Mucosa of rectum (tissue), 2 donors: ENCODE measurements at regions not wholly inside any gene's neighbourhood (a gene's known extent, or its start where the extent isn't known, plus 50 kb on each side); places are given as distances from the start of the nearest gene placed in this dataset.

Experiments
- H3K27ac ChIP-seq, 2 donors: one replicate each; pipeline ENCODE4 v1.7.0; 2013; ENCODE audit warnings: inconsistent platforms in 2 of 2, low read depth in 2 of 2, low read length in 2 of 2
- H3K27me3 ChIP-seq, 2 donors: one replicate each; pipeline ENCODE4 v1.7.0; 2013; ENCODE audit warnings: low read length in 2 of 2; ENCODE audit not compliant: control insufficient read depth in 2 of 2, insufficient read depth in 2 of 2
- H3K36me3 ChIP-seq, 2 donors: one replicate each; pipeline ENCODE4 v1.7.0; 2013; ENCODE audit warnings: low read length in 2 of 2; ENCODE audit not compliant: control insufficient read depth in 2 of 2, insufficient read depth in 2 of 2
- H3K4me1 ChIP-seq, 2 donors: one replicate each; pipeline ENCODE4 v1.7.0; 2013; ENCODE audit warnings: low read length in 2 of 2, mild to moderate bottlenecking in 1 of 2; ENCODE audit not compliant: control insufficient read depth in 2 of 2, insufficient read depth in 2 of 2
- H3K4me3 ChIP-seq, 2 donors: one replicate each; pipeline ENCODE4 v1.7.0; 2013; ENCODE audit warnings: low read length in 2 of 2
- H3K9ac ChIP-seq, 2 donors: one replicate each; pipeline ENCODE4 v1.7.0; 2013; ENCODE audit warnings: low read length in 2 of 2, low read depth in 1 of 2, mild to moderate bottlenecking in 1 of 2
- H3K9me3 ChIP-seq, 2 donors: one replicate each; pipeline ENCODE4 v1.7.0; 2013; ENCODE audit warnings: low read length in 2 of 2; ENCODE audit not compliant: control insufficient read depth in 2 of 2
- donor health status: healthy.
- donor health status: Normal muscosa, but diverticular disease.

DNA sequence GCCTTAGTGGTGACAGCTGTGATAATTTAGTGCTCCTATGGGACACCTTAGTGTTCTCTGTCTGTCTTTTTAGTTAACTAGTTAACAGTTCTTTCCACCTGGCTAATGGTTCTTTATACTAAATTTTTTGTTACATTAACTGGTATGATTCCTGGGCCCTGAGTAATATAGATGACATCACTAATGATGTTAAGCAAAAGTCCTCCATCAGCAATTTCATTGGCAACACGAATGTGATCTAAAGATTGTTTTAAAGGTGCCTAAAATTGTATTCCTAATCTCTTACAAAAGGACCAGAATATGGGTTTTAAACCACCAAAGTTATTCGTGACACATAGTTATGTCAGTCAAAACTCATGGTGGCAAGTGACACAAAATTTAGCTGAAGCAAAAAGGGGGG, 235.3 kb downstream of the TENT4A start:
- no peak overlapping the region for H3K27ac ChIP-seq
- no peak overlapping the region for H3K4me3 ChIP-seq
- no peaks in the 10 kb centered on the region for H3K27me3 ChIP-seq
- H3K9ac ChIP-seq, result no peak overlapping the region
- no peaks in the 10 kb centered on the region for H3K4me1 ChIP-seq
- H3K36me3 ChIP-seq, result no peaks in the 10 kb centered on the region
- no peaks in the 10 kb centered on the region for H3K9me3 ChIP-seq

DNA sequence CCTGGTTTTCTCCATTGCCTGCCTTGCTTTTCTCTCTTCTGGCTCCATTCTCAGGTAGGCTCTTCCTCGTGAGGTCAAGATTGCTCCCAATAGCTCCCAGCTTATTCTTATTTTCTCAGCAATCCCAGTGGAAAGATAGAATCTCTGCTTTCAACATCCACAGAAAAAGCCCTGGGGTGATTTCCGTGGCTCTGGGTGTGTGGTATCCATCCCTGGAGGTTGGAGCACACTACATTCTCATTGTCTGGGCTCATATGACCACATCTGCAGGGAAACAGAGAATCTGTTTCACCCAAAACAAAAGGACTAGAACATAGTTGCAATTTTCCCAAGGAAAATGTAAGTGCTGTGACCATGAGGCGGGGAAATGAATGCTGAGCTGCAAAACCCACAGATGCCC, 236.0 kb downstream of the TENT4A start:
- H3K27ac ChIP-seq, result no peak overlapping the region
- no peaks in the 10 kb centered on the region for H3K4me1 ChIP-seq
- H3K27me3 ChIP-seq, result no peaks in the 10 kb centered on the region
- no peaks in the 10 kb centered on the region for H3K36me3 ChIP-seq
- no peak overlapping the region for H3K9ac ChIP-seq
- no peaks in the 10 kb centered on the region for H3K9me3 ChIP-seq
- H3K4me3 ChIP-seq, result no peak overlapping the region

DNA sequence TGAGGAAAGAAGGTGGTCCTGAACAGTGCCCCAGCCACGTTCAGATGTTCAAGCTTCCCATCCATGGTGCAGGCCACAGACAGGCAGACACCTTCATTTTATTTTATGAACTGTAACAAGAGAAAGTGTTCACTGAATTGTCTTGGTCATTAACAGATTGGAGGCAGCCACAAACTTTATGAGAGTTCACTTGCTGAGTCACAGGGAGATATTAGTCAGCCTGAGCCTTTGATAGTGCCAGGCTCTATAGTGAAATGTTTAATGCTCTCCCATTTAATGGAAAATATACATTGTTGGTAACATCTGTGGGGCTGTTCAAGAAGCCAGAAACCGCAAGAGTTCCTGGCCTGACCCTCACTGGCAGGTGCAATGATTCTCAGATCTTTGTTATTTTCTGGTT, 237.0 kb downstream of the TENT4A start:
- H3K4me3 ChIP-seq, result no peak overlapping the region
- no peaks in the 10 kb centered on the region for H3K4me1 ChIP-seq
- no peak overlapping the region for H3K9ac ChIP-seq
- H3K9me3 ChIP-seq, result no peaks in the 10 kb centered on the region
- H3K27ac ChIP-seq, result no peak overlapping the region
- no peaks in the 10 kb centered on the region for H3K36me3 ChIP-seq
- H3K27me3 ChIP-seq, result no peaks in the 10 kb centered on the region

DNA sequence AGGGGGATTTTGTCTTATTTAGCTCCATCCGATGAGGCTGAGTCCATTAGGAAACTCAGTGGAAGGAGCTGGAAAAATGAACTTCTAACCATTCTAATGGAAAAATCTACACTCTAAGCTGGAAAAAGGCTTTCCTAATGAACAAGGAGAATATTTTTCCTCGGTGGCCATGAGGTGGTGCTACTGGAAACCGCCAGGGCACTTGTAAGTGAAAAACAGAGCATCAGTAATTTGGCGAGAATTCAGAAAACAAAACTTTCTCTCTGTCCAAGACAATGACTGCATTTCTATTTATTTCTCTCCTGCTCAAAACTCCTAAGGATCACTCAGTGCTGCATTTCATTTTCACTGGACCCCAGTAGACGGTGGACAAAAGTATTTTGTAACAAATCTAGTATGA, 237.6 kb downstream of the TENT4A start:
- Histone ChIP-seq H3K27ac (no peak overlapping the region), H3K4me1 (no peaks in the 10 kb centered on the region), H3K36me3 (no peaks in the 10 kb centered on the region), H3K27me3 (no peaks in the 10 kb centered on the region), H3K9ac (no peak overlapping the region), H3K9me3 (no peaks in the 10 kb centered on the region), H3K4me3 (no peak overlapping the region)

DNA sequence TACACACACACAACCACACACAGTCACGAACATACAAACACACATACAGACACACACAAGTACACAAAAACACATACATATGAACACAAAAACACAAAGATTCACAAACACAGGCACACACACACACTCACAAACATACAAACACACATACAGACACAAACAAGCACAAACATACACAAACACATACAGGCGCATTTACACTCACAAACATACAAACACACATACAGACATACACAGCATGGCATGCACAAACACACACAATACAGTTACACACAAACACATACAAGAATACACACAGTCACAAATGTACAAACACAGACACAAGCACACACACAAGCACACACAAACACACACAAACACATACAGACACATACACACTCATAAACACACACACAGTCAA, 247.9 kb downstream of the TENT4A start:
- Histone ChIP-seq H3K36me3 (no peaks in the 10 kb centered on the region), H3K27me3 (no peaks in the 10 kb centered on the region), H3K27ac (no peak overlapping the region), H3K9ac (no peak overlapping the region), H3K4me3 (no peak overlapping the region), H3K4me1 (no peaks in the 10 kb centered on the region), H3K9me3 (no peaks in the 10 kb centered on the region)

DNA sequence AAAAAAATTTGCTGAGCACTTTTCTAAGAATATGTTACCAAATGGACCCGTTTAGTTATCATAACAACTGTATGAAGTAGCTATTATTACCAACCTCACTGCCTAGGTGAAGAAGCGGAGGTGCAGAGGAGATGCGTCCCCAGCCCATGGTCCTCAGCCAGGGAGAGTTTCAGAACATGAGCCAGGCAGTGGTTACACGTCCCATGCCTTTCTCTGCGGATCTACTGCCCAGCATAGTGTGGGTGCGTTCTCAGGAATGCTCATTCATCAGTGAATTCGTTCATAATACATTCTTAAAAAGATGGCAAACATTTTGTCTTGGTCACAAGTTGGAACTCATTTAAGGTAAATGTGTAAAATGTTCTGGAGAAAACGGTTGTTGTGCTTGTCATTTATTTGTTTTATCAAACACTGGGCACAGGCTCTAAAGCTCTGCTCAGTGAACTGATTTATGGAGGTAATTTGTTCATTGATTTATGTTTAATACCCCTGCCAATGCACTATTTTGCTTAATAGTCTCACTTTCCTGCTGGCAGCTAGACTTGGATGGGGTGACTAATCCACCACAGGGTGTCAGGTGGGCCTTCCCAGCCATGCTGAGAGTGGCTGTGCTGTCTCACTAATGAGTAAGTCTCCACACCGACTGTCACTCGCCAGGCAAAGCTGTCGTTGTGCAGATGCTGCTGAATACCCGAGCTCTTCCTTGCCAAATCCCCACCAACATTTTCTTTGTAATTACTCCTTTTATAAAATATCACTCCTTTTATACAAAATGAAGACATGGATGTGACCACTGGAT, 248.8 kb downstream of the TENT4A start:
- Histone ChIP-seq H3K27ac (no peak overlapping the region), H3K9ac (no peak overlapping the region), H3K4me1 (no peaks in the 10 kb centered on the region), H3K9me3 (no peaks in the 10 kb centered on the region), H3K27me3 (no peaks in the 10 kb centered on the region), H3K36me3 (no peaks in the 10 kb centered on the region), H3K4me3 (no peak overlapping the region)

DNA sequence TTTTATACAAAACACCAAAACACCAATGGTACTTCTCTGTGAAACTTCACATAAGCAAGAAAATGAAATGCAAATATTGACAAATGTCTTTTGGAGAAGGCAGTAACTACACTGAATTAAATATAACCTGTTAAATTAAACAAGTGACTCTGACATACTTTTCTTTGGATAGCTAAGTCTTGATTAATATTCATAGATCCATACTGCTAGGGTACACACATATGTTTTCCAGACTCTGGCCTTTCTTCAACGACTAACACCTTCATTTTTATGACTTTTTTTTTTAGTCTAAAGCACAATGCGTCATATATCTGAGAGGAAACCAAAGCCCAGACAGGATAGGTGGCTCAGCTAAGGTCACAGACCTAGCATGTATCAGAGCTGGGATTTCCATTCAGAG, 263.7 kb downstream of the TENT4A start:
- no peaks in the 10 kb centered on the region for H3K27me3 ChIP-seq
- no peak overlapping the region for H3K4me3 ChIP-seq
- H3K36me3 ChIP-seq, result no peaks in the 10 kb centered on the region
- H3K9ac ChIP-seq, result no peak overlapping the region
- no peak overlapping the region for H3K27ac ChIP-seq
- no peaks in the 10 kb centered on the region for H3K4me1 ChIP-seq
- no peaks in the 10 kb centered on the region for H3K9me3 ChIP-seq

DNA sequence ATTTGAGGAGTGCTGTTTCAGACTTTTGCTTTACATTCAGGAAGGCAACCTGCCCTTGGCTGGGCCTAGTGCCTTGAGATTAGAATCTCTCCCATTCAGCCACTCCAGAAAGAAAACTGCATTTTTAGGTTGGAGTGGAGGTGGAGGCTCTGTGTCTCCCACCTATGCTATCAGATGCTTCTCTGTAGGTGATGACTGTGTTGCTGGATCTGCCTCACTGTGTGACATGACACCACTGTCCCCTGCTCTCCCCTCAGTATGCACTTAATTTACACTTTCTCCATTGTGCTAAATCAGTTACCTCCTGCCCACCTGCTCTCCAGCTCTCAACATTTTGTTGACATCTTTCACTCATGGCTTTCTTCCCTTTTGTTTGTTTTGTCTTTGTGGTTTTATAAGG, 265.8 kb downstream of the TENT4A start:
- Histone ChIP-seq H3K27me3 (no peaks in the 10 kb centered on the region), H3K4me3 (no peak overlapping the region), H3K27ac (no peak overlapping the region), H3K9ac (no peak overlapping the region), H3K9me3 (no peaks in the 10 kb centered on the region), H3K36me3 (no peaks in the 10 kb centered on the region), H3K4me1 (no peaks in the 10 kb centered on the region)

DNA sequence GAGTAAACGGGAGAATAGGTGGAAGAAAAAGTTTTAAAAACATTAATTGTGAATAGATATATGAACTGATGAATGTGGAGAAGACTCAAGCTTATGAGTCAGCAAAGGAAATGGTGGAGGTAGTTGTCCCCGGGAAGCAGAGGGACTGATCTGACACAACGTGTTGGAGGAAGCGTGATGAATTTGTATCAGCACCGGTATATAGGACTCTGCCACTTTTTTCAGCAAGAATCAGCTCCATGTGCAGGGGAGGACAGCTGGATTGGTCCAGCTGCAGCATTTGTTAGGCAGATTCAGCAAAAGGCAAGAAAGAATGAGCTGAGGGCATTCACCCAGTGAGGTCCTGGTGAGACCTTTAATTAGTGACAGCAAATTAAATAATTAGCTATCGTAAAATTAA, 276.0 kb downstream of the TENT4A start:
- Histone ChIP-seq H3K4me3 (no peak overlapping the region), H3K36me3 (no peaks in the 10 kb centered on the region), H3K9me3 (no peaks in the 10 kb centered on the region), H3K9ac (no peak overlapping the region), H3K27me3 (no peaks in the 10 kb centered on the region), H3K27ac (no peak overlapping the region), H3K4me1 (no peaks in the 10 kb centered on the region)

DNA sequence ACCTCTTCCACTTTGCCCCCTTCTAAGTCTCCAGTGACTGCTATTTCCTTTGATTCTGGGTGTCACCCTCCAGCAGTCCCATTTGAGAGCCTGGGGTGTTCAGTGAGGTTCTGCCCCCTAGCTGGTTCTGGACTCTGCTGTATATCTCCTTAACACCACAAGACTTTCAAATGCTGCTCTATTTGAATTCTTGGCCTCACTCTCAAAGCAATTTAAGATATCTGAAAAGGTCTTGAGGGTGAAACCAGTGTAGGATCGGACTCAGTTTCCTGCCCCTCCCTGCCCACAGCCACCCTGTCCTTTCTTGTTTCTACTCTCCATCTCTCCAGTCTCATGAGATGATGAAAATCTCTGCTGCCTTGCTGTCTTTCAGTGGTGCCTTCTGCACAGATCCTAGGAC, 280.9 kb downstream of the TENT4A start:
- Histone ChIP-seq H3K27me3 (no peaks in the 10 kb centered on the region), H3K9me3 (no peaks in the 10 kb centered on the region), H3K9ac (no peak overlapping the region), H3K4me3 (no peak overlapping the region), H3K27ac (no peak overlapping the region), H3K4me1 (no peaks in the 10 kb centered on the region), H3K36me3 (no peaks in the 10 kb centered on the region)

DNA sequence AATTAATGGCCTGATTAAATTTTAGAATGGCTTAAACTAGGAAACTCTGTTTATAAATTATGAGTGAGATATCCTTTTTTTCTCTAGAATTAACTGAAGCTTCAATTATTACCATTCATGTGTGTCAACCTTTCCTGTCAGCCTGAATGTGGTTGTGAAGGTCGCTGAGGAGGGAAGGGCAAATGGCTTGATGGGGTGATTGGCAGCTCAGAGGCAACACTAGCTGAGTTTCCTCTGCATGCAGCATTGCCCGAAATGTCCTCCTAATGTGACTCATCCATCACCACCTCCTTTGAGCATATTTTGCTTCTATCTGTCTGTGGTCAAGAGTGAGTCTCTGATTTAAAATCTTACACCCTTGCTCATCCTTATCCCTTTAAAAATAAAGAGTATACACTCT, 281.9 kb downstream of the TENT4A start:
- Histone ChIP-seq H3K4me3 (no peak overlapping the region), H3K9me3 (no peaks in the 10 kb centered on the region), H3K27ac (no peak overlapping the region), H3K27me3 (no peaks in the 10 kb centered on the region), H3K36me3 (no peaks in the 10 kb centered on the region), H3K9ac (no peak overlapping the region), H3K4me1 (no peaks in the 10 kb centered on the region)
